Stimulated activated effector memory CD8-positive, alpha-beta T cell treated with anti-CD3 and anti-CD28 coated beads, Interleukin-12 subunit alpha, Interleukin-12 subunit beta, amount 100 ng/mL, for 72 hours (primary cell): ENCODE measurements at regions not wholly inside any gene's neighbourhood (a gene's known extent, or its start where the extent isn't known, plus 50 kb on each side); places are given as distances from the start of the nearest gene placed in this dataset.

Experiments
- ATAC-seq: fragments of 150-1000 bp; cut with Tn5 transposase; 2 replicates; pipeline ENCODE4 v1.10.0; 2021
- DNase-seq, 2 donors: peaks; one replicate each; pipeline ENCODE4 v3.0.0; 2021 to 2022; ENCODE audit warnings: low spot score in 2 of 2
- H3K27ac Mint-ChIP-seq: one replicate; pipeline ENCODE4 v1.8.0; 2022; ENCODE audit warnings: mild to moderate bottlenecking, mixed read lengths
- H3K36me3 Mint-ChIP-seq: one replicate; pipeline ENCODE4 v1.8.0; 2022; ENCODE audit warnings: mild to moderate bottlenecking, mixed read lengths
- H3K4me1 Mint-ChIP-seq: one replicate; pipeline ENCODE4 v1.8.0; 2022; ENCODE audit warnings: mixed read lengths
- H3K4me3 Mint-ChIP-seq: one replicate; pipeline ENCODE4 v1.8.0; 2022; ENCODE audit warnings: mild to moderate bottlenecking, mixed read lengths
- H3K9me3 Mint-ChIP-seq: one replicate; pipeline ENCODE4 v1.8.0; 2022; ENCODE audit warnings: mixed read lengths

DNA sequence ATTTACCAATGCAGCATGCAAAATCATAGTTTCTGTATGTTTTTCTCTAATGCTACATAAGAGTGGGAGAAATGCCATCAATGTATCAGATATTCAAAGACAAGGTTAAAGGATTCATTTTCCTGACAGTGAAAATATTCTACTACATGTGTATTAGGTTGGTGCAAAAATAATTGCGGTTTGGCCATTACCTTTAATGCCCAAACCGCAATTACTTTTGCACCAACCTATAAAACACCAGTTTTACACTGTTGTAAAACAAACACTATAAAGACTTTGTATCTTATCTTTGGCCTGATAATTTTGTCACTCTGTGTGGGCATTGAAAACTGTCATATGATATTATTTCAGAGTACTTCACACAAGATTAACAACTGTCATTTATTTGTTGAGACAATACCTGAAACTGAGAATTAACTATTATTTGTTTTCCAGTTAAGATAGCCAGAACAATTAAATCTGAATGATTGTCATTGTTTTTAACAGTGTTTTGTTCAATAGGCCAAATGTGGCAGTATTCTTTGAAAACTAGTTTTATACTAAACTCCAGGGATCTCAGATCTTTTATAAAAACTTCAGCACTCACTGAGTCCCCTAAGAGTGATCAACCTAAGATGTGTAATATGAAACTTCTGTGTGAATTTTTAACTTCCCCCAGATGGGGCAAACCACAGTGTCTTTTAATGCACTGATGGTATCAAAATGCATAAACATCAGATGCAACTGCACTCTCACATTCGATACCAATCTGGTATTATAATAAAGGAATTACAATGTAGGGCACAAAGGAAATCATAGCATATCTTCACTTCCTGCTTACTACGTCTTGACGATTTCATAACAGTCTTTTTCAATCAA is 53.8 kb upstream of the FBN2 start:
- Mint-ChIP-seq H3K4me3 (no peak overlapping the region), H3K9me3 (peaks cover 2% of the 10 kb centered on the region), H3K36me3 (no peaks in the 10 kb centered on the region), H3K4me1 (no peaks in the 10 kb centered on the region), H3K27ac (no peak overlapping the region)
- ATAC-seq (no peak), DNase-seq (no peak)

DNA sequence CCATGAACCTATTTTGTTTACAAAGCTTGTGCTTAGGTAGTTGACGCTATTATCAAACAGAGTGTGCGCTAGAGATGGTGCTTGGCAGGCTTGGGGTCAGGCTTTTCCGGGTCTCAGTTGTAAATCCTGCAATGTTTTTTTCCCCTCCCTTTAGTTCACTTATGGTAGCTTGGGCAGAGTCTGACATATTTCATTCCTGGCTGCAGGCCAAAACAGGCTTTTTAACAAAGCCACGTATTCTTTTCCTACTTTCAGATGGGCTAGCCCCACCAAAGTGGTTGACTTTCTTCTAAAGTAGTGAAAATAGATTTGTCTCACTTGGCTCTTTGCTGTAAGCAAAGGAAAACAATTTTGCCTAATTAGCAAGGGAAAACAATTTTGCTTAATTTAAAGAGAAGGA is 58.0 kb upstream of the FBN2 start:
- H3K4me3 Mint-ChIP-seq = no peak overlapping the region
- no peak for ATAC-seq
- no peaks in the 10 kb centered on the region for H3K4me1 Mint-ChIP-seq
- H3K9me3 Mint-ChIP-seq = no peaks in the 10 kb centered on the region
- H3K27ac Mint-ChIP-seq = no peak overlapping the region
- H3K36me3 Mint-ChIP-seq = no peaks in the 10 kb centered on the region
- no peak for DNase-seq

DNA sequence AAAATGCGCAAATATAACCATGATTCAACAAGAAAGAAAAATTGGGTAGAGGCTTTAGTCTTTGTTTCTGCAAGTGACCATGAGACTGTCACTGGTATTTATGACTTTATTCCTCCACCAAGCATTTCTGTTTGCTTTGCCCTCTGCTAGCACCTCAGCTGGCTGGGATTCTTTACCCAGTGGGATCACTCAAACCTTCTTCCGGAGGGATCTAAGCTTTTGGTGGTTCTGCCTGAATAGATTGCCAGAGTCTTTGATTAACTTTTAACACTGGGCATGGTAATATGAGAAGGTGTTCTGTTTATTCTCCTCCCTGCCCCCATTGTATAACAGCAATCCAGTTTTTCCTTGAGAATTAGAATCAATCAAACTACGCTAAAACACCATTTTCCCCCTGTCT is 59.1 kb upstream of the FBN2 start:
- DNase-seq (no peak), ATAC-seq (no peak)
- H3K36me3 Mint-ChIP-seq = no peaks in the 10 kb centered on the region
- no peaks in the 10 kb centered on the region for H3K4me1 Mint-ChIP-seq
- H3K4me3 Mint-ChIP-seq = no peak overlapping the region
- H3K9me3 Mint-ChIP-seq = no peaks in the 10 kb centered on the region
- no peak overlapping the region for H3K27ac Mint-ChIP-seq

DNA sequence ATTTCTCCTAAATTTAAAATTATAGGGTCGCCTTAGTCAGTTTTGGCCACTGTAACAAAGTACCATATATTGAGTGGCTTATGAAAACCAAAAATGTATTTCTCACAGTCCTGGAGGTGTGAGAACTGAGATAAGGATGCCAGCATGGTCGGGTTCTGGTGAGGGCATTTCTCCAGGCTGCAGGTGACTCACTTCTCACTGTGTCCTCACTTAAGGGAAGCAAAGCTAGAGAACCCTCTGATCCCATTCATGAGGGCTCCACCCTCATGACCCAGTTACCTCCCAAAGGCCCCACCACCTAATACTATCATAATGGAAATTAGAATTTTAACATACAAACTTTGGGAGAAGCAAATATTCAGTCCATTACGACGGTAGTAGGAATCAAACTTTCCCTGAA is 75.1 kb upstream of the FBN2 start:
- H3K9me3 Mint-ChIP-seq = peaks cover 1% of the 10 kb centered on the region
- H3K36me3 Mint-ChIP-seq = no peaks in the 10 kb centered on the region
- DNase-seq = no peak
- H3K4me3 Mint-ChIP-seq = no peak overlapping the region
- ATAC-seq = no peak
- no peak overlapping the region for H3K27ac Mint-ChIP-seq
- no peaks in the 10 kb centered on the region for H3K4me1 Mint-ChIP-seq

DNA sequence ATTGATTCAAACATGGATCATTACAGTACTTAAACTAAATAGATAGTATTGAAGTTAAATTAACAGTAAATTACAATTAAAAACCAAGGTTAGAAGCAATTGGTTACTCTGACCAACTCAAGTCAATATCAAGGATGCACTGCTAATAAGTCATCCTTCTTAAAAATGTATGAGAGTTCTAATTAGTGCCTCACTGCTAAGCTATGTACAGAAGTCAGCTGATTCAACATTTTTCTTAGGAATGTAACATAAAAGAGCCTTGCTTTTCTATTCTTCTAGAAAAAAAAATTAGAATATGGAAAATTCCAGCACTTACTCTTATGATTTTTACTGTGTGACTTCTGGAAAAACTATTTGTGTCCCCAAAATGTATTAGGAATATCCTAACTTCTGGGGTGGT is 75.7 kb upstream of the FBN2 start:
- H3K4me3 Mint-ChIP-seq = no peak overlapping the region

DNA sequence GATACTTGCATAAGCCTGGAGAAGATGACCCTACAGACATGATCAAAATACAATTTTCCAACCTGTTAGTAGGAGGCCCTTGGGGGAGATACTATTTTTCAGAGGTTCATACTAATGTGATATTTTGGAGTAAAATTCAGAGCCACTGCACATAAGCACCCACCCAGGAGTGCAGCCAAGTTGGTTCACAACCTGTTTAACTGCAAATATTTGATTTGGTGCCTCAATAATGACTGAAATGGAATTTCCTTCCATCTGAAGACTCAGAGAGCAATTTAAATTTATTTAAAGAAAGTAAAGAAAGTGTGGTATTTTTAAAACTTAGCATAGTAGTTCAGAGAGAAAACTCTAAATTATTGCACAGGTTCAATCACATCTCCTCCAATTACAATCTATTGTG is 77.5 kb upstream of the FBN2 start:
- no peak overlapping the region for H3K27ac Mint-ChIP-seq
- no peaks in the 10 kb centered on the region for H3K36me3 Mint-ChIP-seq
- H3K4me3 Mint-ChIP-seq = no peak overlapping the region
- H3K4me1 Mint-ChIP-seq = no peaks in the 10 kb centered on the region
- DNase-seq (no peak), ATAC-seq (no peak)
- no peaks in the 10 kb centered on the region for H3K9me3 Mint-ChIP-seq

More for the DNA sequence above, 75.7 kb upstream of the FBN2 start:
- Mint-ChIP-seq H3K9me3 (no peaks in the 10 kb centered on the region), H3K36me3 (no peaks in the 10 kb centered on the region), H3K4me1 (no peaks in the 10 kb centered on the region), H3K27ac (no peak overlapping the region)
- DNase-seq (no peak), ATAC-seq (no peak)

DNA sequence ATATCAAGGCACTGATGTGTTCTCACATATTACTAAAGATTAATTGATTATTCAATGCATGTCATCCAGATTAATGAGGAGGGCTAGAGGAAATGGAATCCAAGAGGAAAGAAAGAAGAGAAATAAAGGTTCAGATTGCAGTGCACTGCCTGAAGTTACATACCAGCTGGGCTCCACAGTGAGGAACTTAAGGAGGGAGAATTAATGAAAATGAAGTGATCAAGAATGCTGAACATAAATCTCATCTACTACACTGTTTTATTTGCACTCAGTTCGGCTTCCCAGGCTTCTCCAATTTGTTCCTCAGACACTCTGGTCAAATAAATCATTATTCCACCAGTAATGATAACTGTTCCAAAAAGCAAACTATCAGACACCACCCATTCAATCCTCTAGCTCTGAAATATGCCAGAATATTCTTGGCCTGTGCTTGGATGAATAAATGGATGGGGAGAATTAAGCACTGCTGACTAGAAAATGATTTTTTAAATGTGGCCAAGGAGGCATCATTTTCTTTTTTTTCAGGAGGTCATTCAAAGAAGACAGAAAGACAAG is 88.6 kb upstream of the FBN2 start:
- Mint-ChIP-seq H3K27ac (no peak overlapping the region), H3K4me3 (no peak overlapping the region), H3K9me3 (no peaks in the 10 kb centered on the region)

DNA sequence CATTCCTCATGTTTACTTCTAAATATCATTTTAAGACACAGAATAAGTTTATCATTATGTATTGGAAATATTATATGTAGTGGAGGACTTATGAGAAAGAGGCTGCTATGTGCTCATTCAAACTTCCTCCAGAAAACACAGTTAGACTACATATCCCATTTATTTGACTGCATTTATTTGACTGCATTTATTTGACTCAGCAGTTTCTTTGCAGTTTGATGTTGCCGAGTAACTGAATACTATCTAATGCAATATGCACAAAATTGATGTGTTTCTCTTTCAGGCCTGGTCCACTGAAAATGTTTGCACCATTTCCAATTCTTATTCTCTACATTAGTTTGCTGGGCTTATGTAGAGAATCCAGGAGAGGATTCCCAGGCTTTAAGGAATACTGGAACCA is 89.9 kb upstream of the FBN2 start:
- H3K9me3 Mint-ChIP-seq = no peaks in the 10 kb centered on the region
- no peaks in the 10 kb centered on the region for H3K36me3 Mint-ChIP-seq
- H3K4me1 Mint-ChIP-seq = no peaks in the 10 kb centered on the region
- ATAC-seq (no peak), DNase-seq (no peak)
- H3K27ac Mint-ChIP-seq = no peak overlapping the region
- no peak overlapping the region for H3K4me3 Mint-ChIP-seq

More for the DNA sequence above, 88.6 kb upstream of the FBN2 start:
- ATAC-seq (no peak), DNase-seq (no peak)
- H3K4me1 Mint-ChIP-seq = no peaks in the 10 kb centered on the region
- H3K36me3 Mint-ChIP-seq = no peaks in the 10 kb centered on the region

DNA sequence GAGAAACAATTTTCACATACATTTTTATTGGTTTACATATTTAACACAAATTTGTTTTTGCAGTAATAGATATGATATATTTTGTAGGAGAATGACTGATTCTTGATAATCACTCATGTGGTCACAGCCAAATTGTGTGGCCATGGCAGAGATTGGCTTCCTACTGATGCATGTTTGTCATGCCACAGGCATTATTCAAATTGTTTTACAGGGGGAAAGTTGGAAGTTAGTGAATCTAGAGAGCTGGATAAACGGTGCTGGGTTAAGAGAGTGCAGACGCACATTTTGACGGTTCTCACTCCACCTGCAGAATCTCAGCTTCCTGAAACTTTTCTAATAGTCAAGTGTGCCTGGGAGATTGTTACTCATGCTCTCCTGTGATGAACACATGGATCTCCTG is 91.1 kb upstream of the FBN2 start:
- Mint-ChIP-seq H3K4me3 (no peak overlapping the region), H3K4me1 (no peaks in the 10 kb centered on the region), H3K27ac (no peak overlapping the region), H3K9me3 (no peaks in the 10 kb centered on the region), H3K36me3 (no peaks in the 10 kb centered on the region)
- no peak for DNase-seq
- ATAC-seq = no peak

DNA sequence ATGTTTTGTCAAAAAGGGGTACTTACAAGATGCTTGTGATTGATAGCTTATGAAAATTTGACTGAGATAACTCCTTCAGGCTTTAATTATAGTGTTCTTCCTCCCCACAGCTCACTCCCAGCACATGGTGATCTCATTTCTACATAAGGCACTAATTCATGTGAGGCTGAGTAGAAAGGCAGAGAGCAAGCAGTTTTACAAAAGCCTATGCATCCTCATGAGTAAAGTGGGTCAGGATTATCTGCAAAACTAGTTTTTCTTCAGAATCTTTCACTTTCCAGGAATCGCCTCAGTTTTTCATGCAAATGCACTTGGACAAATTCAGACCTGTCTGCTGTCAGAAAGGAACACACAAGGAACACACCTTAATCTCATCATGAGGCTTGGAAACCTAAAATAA is 92.1 kb upstream of the FBN2 start:
- no peaks in the 10 kb centered on the region for H3K36me3 Mint-ChIP-seq
- ATAC-seq = no peak
- H3K9me3 Mint-ChIP-seq = no peaks in the 10 kb centered on the region
- no peak for DNase-seq
- no peak overlapping the region for H3K4me3 Mint-ChIP-seq
- H3K4me1 Mint-ChIP-seq = no peaks in the 10 kb centered on the region
- no peak overlapping the region for H3K27ac Mint-ChIP-seq

DNA sequence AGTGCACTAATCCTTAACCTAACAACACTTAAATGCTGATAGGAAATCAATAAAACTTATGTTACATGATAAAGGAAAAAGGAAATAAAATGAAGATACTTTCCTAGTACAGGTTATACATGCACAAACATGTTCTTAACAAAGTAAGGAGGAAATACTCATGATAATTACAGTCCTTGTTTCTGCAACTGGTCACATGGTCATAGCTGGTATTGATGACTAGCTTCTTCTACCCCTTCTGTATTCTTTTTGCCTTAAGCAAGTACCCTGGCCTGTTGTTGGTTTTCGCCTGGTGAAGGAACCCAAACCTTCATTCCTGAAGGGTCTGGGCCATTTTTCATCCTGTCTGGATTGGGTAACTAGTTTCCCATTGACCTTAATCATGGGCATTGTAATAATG is 93.7 kb upstream of the FBN2 start:
- ATAC-seq (no peak), DNase-seq (no peak)
- H3K9me3 Mint-ChIP-seq = no peaks in the 10 kb centered on the region
- no peak overlapping the region for H3K27ac Mint-ChIP-seq
- H3K4me1 Mint-ChIP-seq = no peaks in the 10 kb centered on the region
- H3K36me3 Mint-ChIP-seq = no peaks in the 10 kb centered on the region
- H3K4me3 Mint-ChIP-seq = no peak overlapping the region

DNA sequence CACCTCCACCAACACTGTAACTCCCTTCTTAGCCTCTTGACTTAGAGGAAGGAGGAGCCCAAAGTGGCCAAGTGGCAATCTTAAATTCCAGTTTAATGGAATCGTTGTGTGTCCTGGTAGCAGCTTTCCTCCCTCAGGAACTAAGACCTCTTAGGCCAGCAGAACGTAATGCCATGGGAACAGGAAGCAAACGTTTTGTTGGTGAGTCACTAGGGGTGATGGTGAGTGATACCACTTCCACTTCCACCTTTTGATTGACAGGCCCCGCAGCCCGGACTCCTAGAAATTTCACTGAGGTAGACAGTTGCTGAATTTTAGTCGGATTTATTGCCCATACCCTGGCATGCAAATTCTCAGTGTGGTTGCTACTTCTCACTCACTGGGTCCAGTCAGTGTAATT is 94.2 kb upstream of the FBN2 start:
- Mint-ChIP-seq H3K4me1 (no peaks in the 10 kb centered on the region), H3K9me3 (peaks cover 2% of the 10 kb centered on the region), H3K4me3 (no peak overlapping the region), H3K27ac (no peak overlapping the region), H3K36me3 (no peaks in the 10 kb centered on the region)
- no peak for ATAC-seq
- DNase-seq = no peak

DNA sequence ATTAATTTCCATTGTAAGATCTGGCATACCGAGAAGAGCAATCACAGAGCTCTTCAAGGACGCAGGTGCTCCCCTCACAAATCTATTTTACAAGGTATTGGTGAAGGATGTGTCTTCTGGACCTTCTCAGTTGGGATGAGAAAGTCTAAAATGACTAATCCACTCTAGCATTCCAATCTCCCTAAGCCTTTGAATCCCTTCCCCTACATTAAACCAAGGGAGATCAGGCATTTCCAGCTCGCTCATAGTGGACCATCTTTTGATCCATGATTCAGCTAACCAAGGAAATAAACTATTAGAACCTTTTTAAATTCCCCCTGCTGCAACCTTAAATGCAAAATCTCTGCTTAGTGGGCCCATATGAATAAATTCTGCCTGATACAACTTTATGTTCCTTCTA is 95.9 kb upstream of the FBN2 start:
- no peak for ATAC-seq

DNA sequence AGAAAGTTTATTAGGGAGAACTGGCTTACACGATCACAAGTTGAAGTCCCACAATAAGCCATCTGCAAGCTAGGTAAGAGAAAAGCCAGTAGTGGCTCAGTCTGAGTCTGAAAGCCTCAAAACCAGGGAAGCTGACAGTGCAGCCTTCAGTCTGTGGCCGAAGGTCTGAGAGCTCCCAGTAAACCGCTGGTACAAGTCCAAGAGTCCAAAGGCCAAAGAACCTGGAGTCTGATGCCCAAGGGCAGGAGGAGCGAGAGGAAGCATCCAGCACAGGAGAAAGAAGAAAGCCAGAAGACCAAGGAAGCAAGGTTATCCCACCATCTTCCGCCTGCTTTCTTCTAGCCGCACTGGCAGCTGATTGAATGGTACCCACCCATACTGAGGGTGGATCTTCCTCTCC is 97.3 kb upstream of the FBN2 start:
- Mint-ChIP-seq H3K36me3 (no peaks in the 10 kb centered on the region), H3K4me1 (no peaks in the 10 kb centered on the region), H3K9me3 (peaks cover 6% of the 10 kb centered on the region), H3K4me3 (no peak overlapping the region), H3K27ac (no peak overlapping the region)
- no peak for ATAC-seq
- no peak for DNase-seq

More for the DNA sequence above, 95.9 kb upstream of the FBN2 start:
- no peak for DNase-seq
- Mint-ChIP-seq H3K4me3 (no peak overlapping the region), H3K4me1 (no peaks in the 10 kb centered on the region), H3K9me3 (peaks cover 2% of the 10 kb centered on the region), H3K27ac (no peak overlapping the region), H3K36me3 (no peaks in the 10 kb centered on the region)

DNA sequence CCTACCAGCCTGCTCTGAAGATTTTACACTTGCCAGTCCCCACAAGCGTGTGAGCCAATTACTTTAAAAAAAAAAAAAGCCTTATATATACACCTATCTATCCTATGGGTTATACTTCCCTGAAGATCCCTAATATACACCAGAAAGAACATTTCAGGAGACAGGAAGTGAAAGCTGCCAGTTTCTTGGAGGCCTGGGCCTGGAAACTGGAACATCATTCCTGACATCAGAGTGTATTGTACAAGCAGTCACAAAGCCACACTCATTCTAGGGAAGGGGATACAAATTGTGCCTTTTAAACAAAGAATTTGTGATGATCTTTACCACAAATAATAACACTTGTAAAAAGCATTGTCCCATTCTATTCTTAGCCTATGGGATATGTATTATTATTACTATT is 98.3 kb upstream of the FBN2 start:
- ATAC-seq (no peak), DNase-seq (no peak)
- Mint-ChIP-seq H3K27ac (no peak overlapping the region), H3K9me3 (peaks cover 9% of the 10 kb centered on the region), H3K36me3 (no peaks in the 10 kb centered on the region), H3K4me1 (no peaks in the 10 kb centered on the region), H3K4me3 (no peak overlapping the region)

DNA sequence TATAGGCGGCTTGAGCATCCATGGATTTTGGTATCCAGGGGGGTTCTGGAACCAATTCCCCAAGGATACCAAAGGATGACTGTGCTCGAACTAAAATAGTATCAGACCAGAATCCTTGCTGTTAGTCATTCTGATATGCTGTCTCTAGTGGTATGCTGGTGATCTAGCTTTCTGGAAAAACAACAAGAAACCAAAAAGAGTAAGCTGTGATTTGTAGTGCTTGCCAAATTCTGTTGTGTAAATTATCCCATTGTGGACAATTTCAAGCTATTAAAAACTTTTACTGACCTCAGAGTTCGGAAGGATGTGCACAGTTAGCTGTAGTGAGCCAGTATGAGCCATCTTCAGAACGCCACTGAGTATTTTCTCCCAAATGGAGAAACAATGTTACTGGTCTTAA is 99.0 kb upstream of the FBN2 start:
- Mint-ChIP-seq H3K4me1 (no peaks in the 10 kb centered on the region), H3K9me3 (peaks cover 9% of the 10 kb centered on the region), H3K4me3 (no peak overlapping the region), H3K27ac (no peak overlapping the region), H3K36me3 (no peaks in the 10 kb centered on the region)
- ATAC-seq = no peak
- no peak for DNase-seq
